ENCODE measurements at regions not wholly inside any gene's neighbourhood (a gene's known extent, or its start where the extent isn't known, plus 50 kb on each side); places are given as distances from the start of the nearest gene placed in this dataset.

DNA sequence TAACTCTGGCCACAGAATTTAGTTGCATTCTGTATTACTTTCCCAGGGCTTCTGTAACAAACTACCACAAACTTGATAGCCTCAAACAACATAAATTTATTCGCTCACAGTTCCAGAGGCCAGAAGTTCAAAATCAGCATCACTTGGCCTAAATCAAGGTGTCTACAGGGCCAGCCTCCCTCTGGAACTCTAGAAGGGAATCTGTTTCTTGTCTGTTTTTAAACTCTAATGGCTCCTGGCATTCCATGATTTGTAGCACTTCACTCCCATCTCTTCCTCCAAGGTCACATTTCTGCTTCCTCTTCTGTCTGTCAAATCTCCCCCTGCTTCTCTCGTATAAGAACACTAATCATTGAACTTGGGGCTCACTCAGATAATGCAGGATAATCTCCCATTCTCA, 151.9 kb upstream of the ARPP21 start:
- H3K4me1 Mint-ChIP-seq, result peaks cover 30% of the 10 kb centered on the region; the same call in 2 of the 3 replicates
- no peak for TF ChIP-seq ZNF331 (CRISPR knock-in tag; IDR thresholded peaks at IDR 0.05; ENCODE audit: low read depth)
- no peak for TF ChIP-seq ZNF114 (CRISPR knock-in tag; IDR thresholded peaks at IDR 0.05)
- no peak for TF ChIP-seq POLR2AphosphoS5 (IDR thresholded peaks at IDR 0.05; ENCODE audit: low read depth)
- no peak for TF ChIP-seq CREB1 (CRISPR knock-in tag; IDR thresholded peaks at IDR 0.05; ENCODE audit: low read depth)
- no peak for TF ChIP-seq NANOG (IDR thresholded peaks at IDR 0.05; ENCODE audit: borderline replicate concordance)
- TF ChIP-seq, protein P1, sequence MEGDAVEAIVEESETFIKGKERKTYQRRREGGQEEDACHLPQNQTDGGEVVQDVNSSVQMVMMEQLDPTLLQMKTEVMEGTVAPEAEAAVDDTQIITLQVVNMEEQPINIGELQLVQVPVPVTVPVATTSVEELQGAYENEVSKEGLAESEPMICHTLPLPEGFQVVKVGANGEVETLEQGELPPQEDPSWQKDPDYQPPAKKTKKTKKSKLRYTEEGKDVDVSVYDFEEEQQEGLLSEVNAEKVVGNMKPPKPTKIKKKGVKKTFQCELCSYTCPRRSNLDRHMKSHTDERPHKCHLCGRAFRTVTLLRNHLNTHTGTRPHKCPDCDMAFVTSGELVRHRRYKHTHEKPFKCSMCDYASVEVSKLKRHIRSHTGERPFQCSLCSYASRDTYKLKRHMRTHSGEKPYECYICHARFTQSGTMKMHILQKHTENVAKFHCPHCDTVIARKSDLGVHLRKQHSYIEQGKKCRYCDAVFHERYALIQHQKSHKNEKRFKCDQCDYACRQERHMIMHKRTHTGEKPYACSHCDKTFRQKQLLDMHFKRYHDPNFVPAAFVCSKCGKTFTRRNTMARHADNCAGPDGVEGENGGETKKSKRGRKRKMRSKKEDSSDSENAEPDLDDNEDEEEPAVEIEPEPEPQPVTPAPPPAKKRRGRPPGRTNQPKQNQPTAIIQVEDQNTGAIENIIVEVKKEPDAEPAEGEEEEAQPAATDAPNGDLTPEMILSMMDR (conservative IDR thresholded peaks at IDR 0.05; ENCODE audit: low read depth in 2 of 2), result no peak
- TF ChIP-seq STAT1 (IDR thresholded peaks at IDR 0.05; ENCODE audit: unreplicated experiment), result no peak
- TF ChIP-seq, protein P2, sequence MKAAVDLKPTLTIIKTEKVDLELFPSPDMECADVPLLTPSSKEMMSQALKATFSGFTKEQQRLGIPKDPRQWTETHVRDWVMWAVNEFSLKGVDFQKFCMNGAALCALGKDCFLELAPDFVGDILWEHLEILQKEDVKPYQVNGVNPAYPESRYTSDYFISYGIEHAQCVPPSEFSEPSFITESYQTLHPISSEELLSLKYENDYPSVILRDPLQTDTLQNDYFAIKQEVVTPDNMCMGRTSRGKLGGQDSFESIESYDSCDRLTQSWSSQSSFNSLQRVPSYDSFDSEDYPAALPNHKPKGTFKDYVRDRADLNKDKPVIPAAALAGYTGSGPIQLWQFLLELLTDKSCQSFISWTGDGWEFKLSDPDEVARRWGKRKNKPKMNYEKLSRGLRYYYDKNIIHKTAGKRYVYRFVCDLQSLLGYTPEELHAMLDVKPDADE (IDR thresholded peaks at IDR 0.05), result no peak
- TF ChIP-seq JUNB (IDR thresholded peaks at IDR 0.05; ENCODE audit: unreplicated experiment), result no peak
- TF ChIP-seq, protein P3, sequence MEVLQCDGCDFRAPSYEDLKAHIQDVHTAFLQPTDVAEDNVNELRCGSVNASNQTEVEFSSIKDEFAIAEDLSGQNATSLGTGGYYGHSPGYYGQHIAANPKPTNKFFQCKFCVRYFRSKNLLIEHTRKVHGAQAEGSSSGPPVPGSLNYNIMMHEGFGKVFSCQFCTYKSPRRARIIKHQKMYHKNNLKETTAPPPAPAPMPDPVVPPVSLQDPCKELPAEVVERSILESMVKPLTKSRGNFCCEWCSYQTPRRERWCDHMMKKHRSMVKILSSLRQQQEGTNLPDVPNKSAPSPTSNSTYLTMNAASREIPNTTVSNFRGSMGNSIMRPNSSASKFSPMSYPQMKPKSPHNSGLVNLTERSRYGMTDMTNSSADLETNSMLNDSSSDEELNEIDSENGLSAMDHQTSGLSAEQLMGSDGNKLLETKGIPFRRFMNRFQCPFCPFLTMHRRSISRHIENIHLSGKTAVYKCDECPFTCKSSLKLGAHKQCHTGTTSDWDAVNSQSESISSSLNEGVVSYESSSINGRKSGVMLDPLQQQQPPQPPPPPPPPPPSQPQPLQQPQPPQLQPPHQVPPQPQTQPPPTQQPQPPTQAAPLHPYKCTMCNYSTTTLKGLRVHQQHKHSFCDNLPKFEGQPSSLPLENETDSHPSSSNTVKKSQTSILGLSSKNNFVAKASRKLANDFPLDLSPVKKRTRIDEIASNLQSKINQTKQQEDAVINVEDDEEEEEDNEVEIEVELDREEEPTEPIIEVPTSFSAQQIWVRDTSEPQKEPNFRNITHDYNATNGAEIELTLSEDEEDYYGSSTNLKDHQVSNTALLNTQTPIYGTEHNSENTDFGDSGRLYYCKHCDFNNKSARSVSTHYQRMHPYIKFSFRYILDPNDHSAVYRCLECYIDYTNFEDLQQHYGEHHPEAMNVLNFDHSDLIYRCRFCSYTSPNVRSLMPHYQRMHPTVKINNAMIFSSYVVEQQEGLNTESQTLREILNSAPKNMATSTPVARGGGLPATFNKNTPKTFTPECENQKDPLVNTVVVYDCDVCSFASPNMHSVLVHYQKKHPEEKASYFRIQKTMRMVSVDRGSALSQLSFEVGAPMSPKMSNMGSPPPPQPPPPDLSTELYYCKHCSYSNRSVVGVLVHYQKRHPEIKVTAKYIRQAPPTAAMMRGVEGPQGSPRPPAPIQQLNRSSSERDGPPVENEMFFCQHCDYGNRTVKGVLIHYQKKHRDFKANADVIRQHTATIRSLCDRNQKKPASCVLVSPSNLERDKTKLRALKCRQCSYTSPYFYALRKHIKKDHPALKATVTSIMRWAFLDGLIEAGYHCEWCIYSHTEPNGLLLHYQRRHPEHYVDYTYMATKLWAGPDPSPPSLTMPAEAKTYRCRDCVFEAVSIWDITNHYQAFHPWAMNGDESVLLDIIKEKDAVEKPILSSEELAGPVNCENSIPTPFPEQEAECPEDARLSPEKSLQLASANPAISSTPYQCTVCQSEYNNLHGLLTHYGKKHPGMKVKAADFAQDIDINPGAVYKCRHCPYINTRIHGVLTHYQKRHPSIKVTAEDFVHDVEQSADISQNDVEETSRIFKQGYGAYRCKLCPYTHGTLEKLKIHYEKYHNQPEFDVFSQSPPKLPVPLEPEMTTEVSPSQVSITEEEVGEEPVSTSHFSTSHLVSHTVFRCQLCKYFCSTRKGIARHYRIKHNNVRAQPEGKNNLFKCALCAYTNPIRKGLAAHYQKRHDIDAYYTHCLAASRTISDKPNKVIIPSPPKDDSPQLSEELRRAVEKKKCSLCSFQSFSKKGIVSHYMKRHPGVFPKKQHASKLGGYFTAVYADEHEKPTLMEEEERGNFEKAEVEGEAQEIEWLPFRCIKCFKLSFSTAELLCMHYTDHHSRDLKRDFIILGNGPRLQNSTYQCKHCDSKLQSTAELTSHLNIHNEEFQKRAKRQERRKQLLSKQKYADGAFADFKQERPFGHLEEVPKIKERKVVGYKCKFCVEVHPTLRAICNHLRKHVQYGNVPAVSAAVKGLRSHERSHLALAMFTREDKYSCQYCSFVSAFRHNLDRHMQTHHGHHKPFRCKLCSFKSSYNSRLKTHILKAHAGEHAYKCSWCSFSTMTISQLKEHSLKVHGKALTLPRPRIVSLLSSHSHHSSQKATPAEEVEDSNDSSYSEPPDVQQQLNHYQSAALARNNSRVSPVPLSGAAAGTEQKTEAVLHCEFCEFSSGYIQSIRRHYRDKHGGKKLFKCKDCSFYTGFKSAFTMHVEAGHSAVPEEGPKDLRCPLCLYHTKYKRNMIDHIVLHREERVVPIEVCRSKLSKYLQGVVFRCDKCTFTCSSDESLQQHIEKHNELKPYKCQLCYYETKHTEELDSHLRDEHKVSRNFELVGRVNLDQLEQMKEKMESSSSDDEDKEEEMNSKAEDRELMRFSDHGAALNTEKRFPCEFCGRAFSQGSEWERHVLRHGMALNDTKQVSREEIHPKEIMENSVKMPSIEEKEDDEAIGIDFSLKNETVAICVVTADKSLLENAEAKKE (CRISPR knock-in tag; IDR thresholded peaks at IDR 0.05), result no peak
- H3K27me3 Mint-ChIP-seq (ENCODE audit: insufficient read depth, low read depth, poor library complexity), result no peaks in the 10 kb centered on the region
- H3K4me3 Mint-ChIP-seq, result no peak overlapping the region
- Histone ChIP-seq H3K27me3 (ENCODE audit: insufficient read depth) (no peaks in the 10 kb centered on the region), H3K4me3 (no peak overlapping the region), H3K36me3 (ENCODE audit: insufficient read depth) (no peaks in the 10 kb centered on the region), H3F3A (replicated peaks; ENCODE audit: low read depth) (no peaks in the 10 kb centered on the region), H3K4me1 (ENCODE audit: insufficient read depth) (peaks cover 4% of the 10 kb centered on the region; the same call in 1 of the 2 replicates), H3K27ac (ENCODE audit: low read depth) (no peak overlapping the region), H3K79me2 (replicated peaks; ENCODE audit: insufficient read depth) (no peaks in the 10 kb centered on the region), H2AFZ (no peak overlapping the region), H4K20me1 (replicated peaks; ENCODE audit: insufficient read depth) (no peaks in the 10 kb centered on the region), H3K9me2 (ENCODE audit: insufficient read depth) (no peaks in the 10 kb centered on the region), H3K4me2 (no peak overlapping the region)
- H3K27ac Mint-ChIP-seq, result no peak overlapping the region
- DNase-seq (ENCODE audit: low spot score) (no peak), ATAC-seq (no peak)
- peaks cover 7% of the 10 kb centered on the region; the same call in 2 of the 3 replicates for H3K9me3 Mint-ChIP-seq
- 0 out of 3 replicates have a peak, but pooled peaks cover under 1% of the 10 kb centered on the region for H3K36me3 Mint-ChIP-seq (ENCODE audit: low read depth)

Measured in GM23338 (cell line).